H1 (cell line): ENCODE measurements at regions not wholly inside any gene's neighbourhood (a gene's known extent, or its start where the extent isn't known, plus 50 kb on each side); places are given as distances from the start of the nearest gene placed in this dataset.

Experiments used
- CTCF ChIA-PET: fragments of 300-600 bp; sonication (Branson Sonifier 250); formaldehyde crosslinking; loops from one replicate; lab custom pipeline; 2021; ENCODE audit not compliant: partially characterized antibody; lab: Charles Lee
- POLR2A ChIA-PET: fragments of 300-600 bp; sonication (Branson Sonifier 250); formaldehyde crosslinking; loops from one replicate; lab custom pipeline; 2021; ENCODE audit warnings: inconsistent platforms; ENCODE audit not compliant: partially characterized antibody; lab: Charles Lee
- DNase-seq, 2 experiments: peaks; one replicate each; pipeline versions ENCODE4 v3.0.0 to v3.0.0-alpha.2; 2010 to 2022; ENCODE audit warnings: low spot score in 2 of 2, low read depth in 1 of 2, mixed read lengths in 1 of 2
- FAIRE-seq: peaks from 2 replicates; lab custom pipeline; 2011; peaks lifted over from hg19 to GRCh38; lab: Jason Lieb, UNC
- H2AFZ ChIP-seq: 2 replicates; pipeline ENCODE4 v1.8.1; 2012; ENCODE audit warnings: low read length, inconsistent platforms
- H2AK5ac ChIP-seq: 2 replicates; pipeline ENCODE4 v1.6.1; 2013; ENCODE audit warnings: low read depth, low read length
- H2BK120ac ChIP-seq: replicated peaks from 2 replicates; pipeline ENCODE3; 2013; ENCODE audit warnings: low read depth, low read length, inconsistent platforms
- H2BK12ac ChIP-seq: 2 replicates; pipeline ENCODE4 v1.6.1; 2013; ENCODE audit warnings: low read depth, low read length
- H2BK15ac ChIP-seq: 2 replicates; pipeline ENCODE4 v1.6.1; 2013; ENCODE audit warnings: low read length
- H2BK20ac ChIP-seq: 2 replicates; pipeline ENCODE4 v1.6.1; 2013; ENCODE audit warnings: low read length
- H2BK5ac ChIP-seq: 2 replicates; pipeline ENCODE4 v1.6.1; 2013; ENCODE audit warnings: low read depth, low read length
- H3K14ac ChIP-seq: 2 replicates; pipeline ENCODE4 v1.6.1; 2013; ENCODE audit warnings: inconsistent platforms; ENCODE audit not compliant: insufficient read length
- H3K18ac ChIP-seq: 2 replicates; pipeline ENCODE4 v1.6.1; 2013; ENCODE audit warnings: low read length; ENCODE audit errors: extremely low read depth
- H3K23ac ChIP-seq: 2 replicates; pipeline ENCODE4 v1.6.1; 2013; ENCODE audit warnings: inconsistent platforms; ENCODE audit not compliant: insufficient read length
- H3K23me2 ChIP-seq: 2 replicates; pipeline ENCODE4 v1.6.1; 2013; ENCODE audit warnings: low read depth, low read length
- H3K27ac ChIP-seq: 2 replicates; pipeline ENCODE4 v1.6.1; 2011; ENCODE audit warnings: low read depth, low read length, inconsistent platforms
- H3K27me3 ChIP-seq, 4 experiments: replicated peaks in 1 of 4; 1 replicate in 1 of 4; 2 replicates in 3 of 4; pipeline versions ENCODE4 v1.6.1 to v1.8.1; 2011 to 2013; ENCODE audit warnings: low read length in 3 of 4, mild to moderate bottlenecking in 3 of 4, inconsistent platforms in 2 of 4, mixed read lengths in 2 of 4, moderate library complexity in 1 of 4; ENCODE audit not compliant: control insufficient read depth in 3 of 4, insufficient read depth in 3 of 4; ENCODE audit errors: extremely low read depth in 1 of 4
- H3K36me3 ChIP-seq, 4 experiments: 2 replicates each; pipeline versions ENCODE4 v1.6.1 to v1.8.1; 2011 to 2013; ENCODE audit warnings: mild to moderate bottlenecking in 4 of 4, low read length in 3 of 4, moderate library complexity in 2 of 4, control low read depth in 1 of 4, inconsistent platforms in 1 of 4; ENCODE audit not compliant: insufficient read depth in 4 of 4, control insufficient read depth in 2 of 4
- H3K4ac ChIP-seq: replicated peaks from 2 replicates; pipeline ENCODE3; 2013; ENCODE audit warnings: low read length, low read depth, mixed read lengths, inconsistent platforms; ENCODE audit not compliant: insufficient read length
- H3K4me1 ChIP-seq, 4 experiments: replicated peaks in 1 of 4; 1 replicate in 1 of 4; 2 replicates in 3 of 4; pipeline versions ENCODE4 v1.6.1 to v1.8.1; 2011 to 2013; ENCODE audit warnings: low read length in 3 of 4, inconsistent platforms in 2 of 4, mixed read lengths in 1 of 4; ENCODE audit not compliant: insufficient read depth in 4 of 4, control insufficient read depth in 3 of 4
- H3K4me2 ChIP-seq, 2 experiments: 2 replicates each; pipeline versions ENCODE4 v1.6.1 to v1.8.1; 2011 to 2013; ENCODE audit warnings: low read depth in 2 of 2, low read length in 2 of 2, control low read depth in 1 of 2, inconsistent platforms in 1 of 2, mild to moderate bottlenecking in 1 of 2; ENCODE audit not compliant: insufficient read depth in 1 of 2
- H3K4me3 ChIP-seq, 4 experiments: fragments of 200-600, 300-600 bp in 1 of 4; sonication (generic), shearing (Covaris generic), sonication (Bioruptor Twin) in 1 of 4; 2 replicates each; pipeline versions ENCODE4 v1.5.1 to v1.8.1; 2011 to 2016; ENCODE audit warnings: low read length in 4 of 4, low read depth in 3 of 4, control low read depth in 2 of 4, inconsistent platforms in 2 of 4, mild to moderate bottlenecking in 2 of 4, mixed read lengths in 1 of 4, moderate library complexity in 1 of 4; ENCODE audit not compliant: insufficient read depth in 2 of 4; ENCODE audit errors: extremely low read depth in 1 of 4
- H3K56ac ChIP-seq: replicated peaks from 2 replicates; pipeline ENCODE3; 2013; ENCODE audit warnings: low read depth, mild to moderate bottlenecking, mixed read lengths, low read length, inconsistent platforms; ENCODE audit not compliant: insufficient read length
- H3K79me1 ChIP-seq: 2 replicates; pipeline ENCODE4 v1.6.1; 2013; ENCODE audit warnings: low read depth, low read length, control low read depth
- H3K79me2 ChIP-seq, 2 experiments: 2 replicates each; pipeline versions ENCODE4 v1.6.1 to v1.8.1; 2012 to 2013; ENCODE audit warnings: low read length in 2 of 2, mild to moderate bottlenecking in 2 of 2, inconsistent platforms in 1 of 2; ENCODE audit not compliant: insufficient read depth in 2 of 2, control insufficient read depth in 1 of 2
- H3K9ac ChIP-seq, 4 experiments: replicated peaks in 1 of 4; 1 replicate in 1 of 4; 2 replicates in 3 of 4; pipeline versions ENCODE4 v1.6.1 to v1.8.1; 2011 to 2013; ENCODE audit warnings: low read depth in 3 of 4, low read length in 3 of 4, control low read depth in 2 of 4, mild to moderate bottlenecking in 2 of 4, moderate library complexity in 2 of 4, inconsistent platforms in 1 of 4; ENCODE audit errors: extremely low read depth in 1 of 4
- H3K9me3 ChIP-seq, 2 experiments: 2 replicates each; pipeline versions ENCODE4 v1.6.1 to v1.8.1; 2012 to 2013; ENCODE audit warnings: mild to moderate bottlenecking in 2 of 2, moderate library complexity in 2 of 2, control low read depth in 1 of 2, inconsistent platforms in 1 of 2, low read depth in 1 of 2, low read length in 1 of 2, mixed read lengths in 1 of 2; ENCODE audit not compliant: insufficient read depth in 2 of 2
- H4K20me1 ChIP-seq, 2 experiments: replicated peaks in 1 of 2; 2 replicates each; pipeline versions ENCODE3 to v1.8.1; 2011 to 2013; ENCODE audit warnings: inconsistent platforms in 2 of 2, low read length in 2 of 2, mild to moderate bottlenecking in 1 of 2; ENCODE audit not compliant: insufficient read depth in 2 of 2, control insufficient read depth in 1 of 2
- H4K5ac ChIP-seq: 2 replicates; pipeline ENCODE4 v1.6.1; 2013; ENCODE audit warnings: low read length, low read depth, mixed read lengths, inconsistent platforms; ENCODE audit not compliant: insufficient read length
- H4K8ac ChIP-seq: 2 replicates; pipeline ENCODE4 v1.8.0; 2013; ENCODE audit warnings: mild to moderate bottlenecking, moderate library complexity, low read length, inconsistent platforms; ENCODE audit not compliant: insufficient read depth; ENCODE audit errors: extremely low read depth
- H4K91ac ChIP-seq: replicated peaks from 2 replicates; pipeline ENCODE3; 2013; ENCODE audit warnings: low read length, mixed read lengths, inconsistent platforms; ENCODE audit not compliant: insufficient read length
- YY1 ChIP-seq: IDR thresholded peaks from 2 replicates; pipeline ENCODE4 v1.6.1; 2011; ENCODE audit warnings: low read depth, mild to moderate bottlenecking, low read length
- WGBS, 2 experiments: shearing (Covaris generic) in 1 of 2; methylation state at CpG; one replicate each; pipeline versions ENCODE4 v1.1.6 to v1.1.7; 2013 to 2015; ENCODE audit warnings: low lambda C conversion rate in 2 of 2, mixed read lengths in 2 of 2, inconsistent platforms in 1 of 2, low coverage in 1 of 2, missing lambda C conversion rate in 1 of 2; ENCODE audit not compliant: insufficient replicate concordance in 2 of 2, insufficient coverage in 1 of 2, insufficient read length in 1 of 2; ENCODE audit errors: extremely low coverage in 1 of 2, missing lambda C conversion rate in 1 of 2; 5-methylcytosine and 5-hydroxymethylcytosine counted together

- Histone ChIP-seq H3K79me1 (no peaks in the 10 kb centered on the region), H3K36me3 (no peaks in the 10 kb centered on the region), H3K4me1 (peaks cover 0 to 3% (median under 1%) of the 10 kb centered on the region in 4 experiments; a peak in 2 of 7 replicates), H4K20me1 (no peaks in the 10 kb centered on the region), H2BK12ac (no peak overlapping the region), H3K14ac (no peak overlapping the region), H3K79me2 (no peaks in the 10 kb centered on the region), H3K23ac (no peak overlapping the region), H3K9ac (no peak overlapping the region), H3K23me2 (no peaks in the 10 kb centered on the region), H3K9me3 (no peaks in the 10 kb centered on the region), H2BK20ac (no peak overlapping the region), H4K91ac (peak overlapping the region; percentile 26), H2AK5ac (no peak overlapping the region; the same call in 1 of the 2 replicates), H4K5ac (no peak overlapping the region), H3K4me3 (no peak overlapping the region), H2BK120ac (no peak overlapping the region), H3K18ac (no peak overlapping the region; the same call in 1 of the 2 replicates), H2BK15ac (no peak overlapping the region), H2BK5ac (peak overlapping the region; percentile 49; the same call in 1 of the 2 replicates), H4K8ac (no peak overlapping the region; the same call in 1 of the 2 replicates), H3K56ac (no peak overlapping the region), H2AFZ (no peak overlapping the region), H3K4ac (no peak overlapping the region), H3K4me2 (no peak overlapping the region), H3K27me3 (no peaks in the 10 kb centered on the region), H3K27ac (no peak overlapping the region)
- no peak for TF ChIP-seq YY1
- POLR2A ChIA-PET: interaction anchor here (0.6 to 3.7 kb wide), 3 partner anchors 97 to 330 kb away, joined by 3 to 16 read pairs (median 4); partner anchors contain the start of gene ZFP36L2
- 93% methylated on average over 8 of the region's 8 CpGs; no CpG with 5 or more reads in 1 of the 2 experiments for WGBS, 2 experiments
- CTCF ChIA-PET: interaction anchor here (0.6 to 7.9 kb wide), 35 partner anchors 7 to 348 kb away, joined by 3 to 73 read pairs (median 5); partner anchors contain the start of gene ZFP36L2
- DNase-seq (no peak), FAIRE-seq (no peak)
These were observed 98.4 kb downstream of the ZFP36L2 start for GRCh38 chr2:43127941-43128558.
